ENCODE measurements at regions not wholly inside any gene's neighbourhood (a gene's known extent, or its start where the extent isn't known, plus 50 kb on each side); places are given as distances from the start of the nearest gene placed in this dataset.
"Not testable (repeated sequence)": the region's sequence is repeated elsewhere in the genome, so short reads cannot be mapped to it uniquely, and the experiment has no call there.

DNA sequence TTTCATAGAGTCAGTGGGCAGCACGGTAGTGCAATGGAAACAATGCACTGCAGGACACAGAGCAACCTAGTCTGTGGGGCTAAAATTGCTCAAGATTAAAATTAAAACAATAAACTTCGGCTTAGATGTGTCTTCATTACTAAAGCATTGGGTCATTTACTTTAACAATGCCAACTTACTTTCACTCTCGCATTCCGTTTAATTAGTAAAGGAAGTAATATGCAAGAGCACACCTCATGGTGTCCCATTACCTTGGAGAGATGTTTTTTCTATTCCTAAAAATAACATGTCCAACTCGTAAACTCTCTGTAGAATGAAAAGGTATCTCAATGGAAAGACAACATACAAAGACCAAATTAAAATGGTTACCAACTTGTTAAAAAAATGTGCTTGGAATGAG, 738.4 kb downstream of the PCDH17 start:
- DNase-seq (ENCODE audit: low read depth in 1 of 2, low spot score in 1 of 2), result no peak
- no peak for TF ChIP-seq JUND (IDR thresholded peaks at IDR 0.05; ENCODE audit: low read depth)
- in situ Hi-C loops (cut with HindIII; ENCODE audit: low pct_unique_long_range_greater_than_20kb, low sequenced_read_pairs), result no loop called here

DNA sequence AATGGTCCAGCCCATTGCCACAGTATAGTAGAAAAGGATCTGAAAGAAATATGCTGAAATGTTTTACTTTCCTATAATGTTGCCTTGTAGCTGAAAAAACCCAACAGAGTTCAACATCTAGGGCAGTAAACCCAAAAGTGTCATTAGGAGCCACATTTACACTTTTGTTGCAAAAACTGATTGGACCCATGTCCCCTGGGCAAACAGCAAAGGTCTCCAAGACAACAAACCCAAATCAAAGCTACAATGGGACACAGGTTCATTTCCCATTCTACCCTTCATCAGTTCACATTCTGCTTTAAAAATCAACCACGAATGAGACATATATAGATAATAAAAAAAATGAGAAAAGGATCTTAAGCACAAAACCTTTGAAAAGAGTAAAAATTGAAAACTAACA, 744.8 kb downstream of the PCDH17 start:
- DNase-seq (ENCODE audit: low read depth in 1 of 2, low spot score in 1 of 2), result no peak
- no peak for TF ChIP-seq JUND (IDR thresholded peaks at IDR 0.05; ENCODE audit: low read depth)
- in situ Hi-C loops (cut with HindIII; ENCODE audit: low pct_unique_long_range_greater_than_20kb, low sequenced_read_pairs), result no loop called here

DNA sequence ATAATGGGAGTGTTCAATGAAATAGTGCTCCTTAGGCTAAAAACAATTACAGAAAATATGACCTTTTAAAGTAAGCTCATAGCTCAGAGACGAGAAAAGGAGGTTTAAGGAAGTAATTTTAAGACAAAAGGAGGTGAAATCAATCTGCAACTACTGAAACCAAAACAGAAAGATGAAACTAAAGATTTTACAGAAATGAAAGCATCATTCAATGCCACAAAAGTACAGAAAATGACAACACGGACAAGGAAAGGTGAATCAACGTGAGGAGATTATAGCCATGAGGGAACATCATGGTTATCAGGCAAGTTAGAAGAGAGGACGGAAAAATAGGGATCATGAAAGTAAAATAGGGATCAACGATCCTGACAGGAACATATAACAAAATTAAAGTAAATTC, 745.2 kb downstream of the PCDH17 start:
- no peak for TF ChIP-seq JUND (IDR thresholded peaks at IDR 0.05; ENCODE audit: low read depth)
- DNase-seq (ENCODE audit: low read depth in 1 of 2, low spot score in 1 of 2), result no peak
- in situ Hi-C loops (cut with HindIII; ENCODE audit: low pct_unique_long_range_greater_than_20kb, low sequenced_read_pairs), result no loop called here

DNA sequence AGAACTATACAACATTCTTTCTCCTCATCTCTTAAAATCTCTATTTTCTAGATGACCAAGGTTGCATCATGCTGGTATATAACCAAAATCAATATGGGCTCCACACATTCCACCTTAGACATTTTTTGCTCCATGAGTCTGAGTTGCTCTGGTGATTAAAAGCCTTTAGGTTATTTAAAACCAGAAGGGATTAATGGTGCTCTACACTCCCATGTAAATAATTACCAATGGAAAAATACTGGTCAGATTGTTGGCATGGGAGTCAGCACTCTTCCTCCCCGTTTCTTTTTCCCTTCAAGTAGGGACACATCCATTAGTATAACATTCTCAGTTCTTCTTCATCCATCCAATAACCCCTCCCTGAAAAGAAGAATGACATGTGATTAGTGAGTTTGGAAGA, 747.7 kb downstream of the PCDH17 start:
- in situ Hi-C loops (cut with HindIII; ENCODE audit: low pct_unique_long_range_greater_than_20kb, low sequenced_read_pairs), result no loop called here
- TF ChIP-seq JUND (IDR thresholded peaks at IDR 0.05; ENCODE audit: low read depth), result no peak

DNA sequence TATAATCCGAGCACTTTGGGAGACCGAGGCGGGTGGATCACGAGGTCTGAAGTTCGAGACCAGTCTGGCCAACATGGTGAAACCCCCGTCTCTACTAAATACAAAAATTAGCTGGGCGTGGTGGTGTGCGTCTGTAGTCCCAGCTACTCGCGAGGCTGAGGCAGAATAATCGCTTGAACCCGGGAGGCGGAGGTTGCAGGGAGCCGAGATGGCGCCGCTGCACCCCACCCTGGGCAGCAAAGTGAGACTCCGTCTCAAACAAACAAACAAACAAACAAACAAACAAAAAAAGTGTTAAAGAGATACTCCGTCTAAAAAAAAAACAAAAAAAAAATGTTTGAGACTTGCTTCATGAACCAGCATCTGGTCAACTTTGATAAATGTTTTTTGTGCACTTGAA, 753.8 kb downstream of the PCDH17 start:
- DNase-seq (ENCODE audit: low read depth in 1 of 2, low spot score in 1 of 2); in situ Hi-C loops (cut with HindIII; ENCODE audit: low pct_unique_long_range_greater_than_20kb, low sequenced_read_pairs): not testable (repeated sequence)

More for the DNA sequence above, 747.7 kb downstream of the PCDH17 start:
- no peak for DNase-seq (ENCODE audit: low read depth in 1 of 2, low spot score in 1 of 2)

DNA sequence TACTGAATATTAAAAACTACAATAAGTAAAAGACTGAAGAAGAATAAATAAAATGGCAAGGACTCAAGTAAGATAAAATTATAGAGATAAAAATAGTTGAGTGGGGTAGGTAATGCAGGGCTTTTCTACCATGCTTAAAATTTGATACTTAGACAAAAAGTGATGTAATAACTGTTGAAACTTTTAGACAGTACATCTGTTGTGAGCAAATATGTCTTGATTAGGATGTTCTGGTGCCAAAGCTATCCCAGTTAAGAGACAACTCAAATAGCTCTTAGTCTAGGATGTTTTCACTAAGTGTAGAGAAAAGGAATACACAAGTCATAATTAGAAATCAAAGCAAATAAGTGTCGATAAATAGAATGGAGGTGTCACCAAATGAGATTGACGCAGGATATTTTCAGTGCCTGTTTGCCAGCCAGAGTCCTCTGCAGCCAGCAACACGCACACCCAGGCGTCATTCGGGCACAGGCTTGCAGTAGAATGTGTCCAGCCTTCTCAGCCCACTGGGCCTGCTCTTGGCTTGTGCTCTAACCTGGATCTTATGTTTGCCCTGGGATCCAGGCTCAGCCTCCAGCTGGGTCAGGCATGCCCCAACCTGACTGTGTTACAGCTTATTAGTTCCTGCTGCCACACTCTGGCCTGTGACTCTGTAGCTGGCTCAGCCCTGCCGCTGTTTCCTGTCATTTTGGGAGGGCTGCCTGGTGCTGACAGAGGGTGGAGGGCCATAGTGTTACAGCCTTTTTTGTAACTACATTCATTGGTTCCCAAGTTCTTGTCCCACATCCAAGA, 766.2 kb downstream of the PCDH17 start:
- in situ Hi-C loops (cut with HindIII; ENCODE audit: low pct_unique_long_range_greater_than_20kb, low sequenced_read_pairs), result no loop called here
- no peak for TF ChIP-seq JUND (IDR thresholded peaks at IDR 0.05; ENCODE audit: low read depth)
- no peak for DNase-seq (ENCODE audit: low read depth in 1 of 2, low spot score in 1 of 2)

DNA sequence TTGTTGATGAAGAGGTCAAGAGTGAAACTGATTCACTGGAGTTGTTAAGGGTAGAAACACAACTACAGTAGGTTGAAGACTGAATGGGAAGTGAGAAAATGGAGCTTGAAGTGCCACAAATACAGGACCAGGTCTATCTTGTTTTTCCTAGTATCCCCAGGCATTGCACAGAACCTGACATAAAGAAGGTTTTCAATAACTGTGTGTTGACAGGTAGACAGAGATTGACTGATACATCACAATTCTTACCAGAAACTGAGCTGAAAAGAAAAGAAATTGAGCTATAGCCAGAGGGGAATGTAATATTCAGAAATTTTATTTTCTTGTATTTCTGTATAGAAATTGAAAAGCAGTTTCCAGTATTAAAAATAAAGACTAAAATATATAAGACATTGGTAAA, 767.7 kb downstream of the PCDH17 start:
- in situ Hi-C loops (cut with HindIII; ENCODE audit: low pct_unique_long_range_greater_than_20kb, low sequenced_read_pairs), result no loop called here
- TF ChIP-seq JUND (IDR thresholded peaks at IDR 0.05; ENCODE audit: low read depth), result no peak
- DNase-seq (ENCODE audit: low read depth in 1 of 2, low spot score in 1 of 2), result no peak

DNA sequence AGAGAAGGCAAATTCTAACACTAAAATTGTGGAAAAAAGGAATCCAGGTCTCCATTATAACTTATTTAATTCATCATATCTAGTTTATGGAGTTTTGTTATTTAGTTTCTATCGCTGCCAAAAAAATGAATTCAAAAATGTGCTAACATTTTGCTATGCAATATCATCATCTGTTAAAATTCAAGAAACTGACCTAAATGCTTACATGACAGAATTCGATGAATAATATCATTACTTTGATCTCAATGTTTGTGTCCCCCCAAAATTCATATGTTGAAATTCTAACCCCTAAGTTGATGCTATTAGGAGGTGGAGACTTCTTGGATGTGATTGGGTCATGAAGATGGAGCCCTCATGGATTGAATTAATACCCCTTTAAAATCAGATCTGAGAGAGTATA, 775.0 kb downstream of the PCDH17 start:
- no peak for TF ChIP-seq JUND (IDR thresholded peaks at IDR 0.05; ENCODE audit: low read depth)
- in situ Hi-C loops (cut with HindIII; ENCODE audit: low pct_unique_long_range_greater_than_20kb, low sequenced_read_pairs), result no loop called here
- DNase-seq (ENCODE audit: low read depth in 1 of 2, low spot score in 1 of 2), result no peak

DNA sequence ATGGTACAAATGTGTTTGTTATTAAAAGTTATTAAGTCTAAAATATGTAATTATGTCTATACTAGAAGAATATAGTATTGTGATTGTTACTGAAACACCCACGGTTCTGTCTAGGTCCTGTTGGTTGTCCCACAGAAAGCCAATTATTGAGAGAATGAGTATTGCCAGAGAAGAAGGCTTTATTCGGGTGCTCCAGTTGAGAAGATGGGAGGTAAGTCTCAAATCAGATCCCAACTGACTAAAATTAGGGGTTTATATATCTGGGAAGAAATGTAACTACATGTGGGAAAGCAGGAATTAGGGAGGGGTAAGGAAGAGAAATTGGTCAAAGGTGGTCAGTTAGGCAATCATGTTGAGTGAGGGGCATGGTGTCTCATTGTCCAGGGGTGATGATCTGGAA, 798.4 kb downstream of the PCDH17 start:
- TF ChIP-seq JUND (IDR thresholded peaks at IDR 0.05; ENCODE audit: low read depth), result no peak
- no peak for DNase-seq (ENCODE audit: low read depth in 1 of 2, low spot score in 1 of 2)
- in situ Hi-C loops (cut with HindIII; ENCODE audit: low pct_unique_long_range_greater_than_20kb, low sequenced_read_pairs), result no loop called here

DNA sequence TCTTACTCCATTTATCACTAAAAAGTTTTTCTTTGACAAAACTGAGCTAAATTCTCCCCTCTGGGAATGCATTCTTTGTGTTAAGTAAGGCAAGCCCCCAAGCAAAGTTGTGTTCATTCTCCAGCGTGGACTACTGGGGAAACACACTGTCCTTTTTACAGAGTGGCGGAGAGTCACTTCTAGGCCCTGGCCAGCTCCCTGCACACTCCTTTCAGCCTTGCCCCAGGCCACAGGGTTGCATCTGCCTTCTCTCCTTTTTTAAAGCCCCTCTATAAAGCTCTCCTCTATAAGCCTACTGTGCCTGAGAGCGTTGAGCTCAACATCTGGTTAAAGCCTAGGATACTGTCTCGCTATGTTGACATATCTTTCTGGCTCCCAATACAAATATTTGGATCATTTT, 803.4 kb downstream of the PCDH17 start:
- in situ Hi-C loops (cut with HindIII; ENCODE audit: low pct_unique_long_range_greater_than_20kb, low sequenced_read_pairs), result no loop called here
- TF ChIP-seq JUND (IDR thresholded peaks at IDR 0.05; ENCODE audit: low read depth), result no peak
- no peak for DNase-seq (ENCODE audit: low read depth in 1 of 2, low spot score in 1 of 2)

DNA sequence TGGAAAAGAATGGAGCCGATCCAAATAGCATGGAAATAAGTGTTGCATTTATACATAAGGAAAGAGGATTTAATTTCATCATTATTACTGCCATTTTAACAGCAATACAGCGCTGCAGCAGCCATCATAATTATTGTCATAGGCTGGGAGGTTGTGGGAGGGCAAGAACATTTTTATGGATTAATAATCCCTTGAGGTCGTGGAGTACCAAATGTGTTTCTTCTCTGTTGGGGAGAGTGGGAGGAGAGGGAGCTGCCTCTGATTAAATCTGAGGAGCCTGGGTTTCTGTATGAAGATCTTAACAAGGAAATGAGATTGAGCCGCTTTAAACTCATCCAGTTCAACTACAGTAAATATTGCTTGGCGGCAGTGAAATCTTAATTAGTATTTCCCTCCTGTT, 805.9 kb downstream of the PCDH17 start:
- no peak for TF ChIP-seq JUND (IDR thresholded peaks at IDR 0.05; ENCODE audit: low read depth)
- in situ Hi-C loops (cut with HindIII; ENCODE audit: low pct_unique_long_range_greater_than_20kb, low sequenced_read_pairs), result no loop called here

DNA sequence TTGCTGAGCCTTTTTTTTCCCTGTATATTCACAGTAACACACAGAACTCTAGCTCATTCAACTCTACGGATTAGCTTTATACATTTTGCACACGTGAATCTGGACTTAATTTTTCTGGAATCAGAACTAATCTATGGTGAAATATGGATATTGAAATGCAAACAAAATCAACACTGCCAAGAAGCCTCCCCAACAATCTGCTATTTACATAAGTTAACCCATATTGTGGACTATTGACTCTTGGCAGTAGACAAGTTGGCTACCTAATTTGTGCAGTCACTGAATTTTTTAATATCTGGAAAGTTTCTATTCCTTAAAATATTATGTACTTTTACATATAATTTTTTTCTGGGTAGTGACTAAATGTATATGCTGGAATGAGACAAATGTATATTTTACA, 815.4 kb downstream of the PCDH17 start:
- TF ChIP-seq JUND (IDR thresholded peaks at IDR 0.05; ENCODE audit: low read depth), result no peak
- no peak for DNase-seq (ENCODE audit: low read depth in 1 of 2, low spot score in 1 of 2)
- in situ Hi-C loops (cut with HindIII; ENCODE audit: low pct_unique_long_range_greater_than_20kb, low sequenced_read_pairs), result no loop called here

More for the DNA sequence above, 805.9 kb downstream of the PCDH17 start:
- DNase-seq (ENCODE audit: low read depth in 1 of 2, low spot score in 1 of 2), result no peak

DNA sequence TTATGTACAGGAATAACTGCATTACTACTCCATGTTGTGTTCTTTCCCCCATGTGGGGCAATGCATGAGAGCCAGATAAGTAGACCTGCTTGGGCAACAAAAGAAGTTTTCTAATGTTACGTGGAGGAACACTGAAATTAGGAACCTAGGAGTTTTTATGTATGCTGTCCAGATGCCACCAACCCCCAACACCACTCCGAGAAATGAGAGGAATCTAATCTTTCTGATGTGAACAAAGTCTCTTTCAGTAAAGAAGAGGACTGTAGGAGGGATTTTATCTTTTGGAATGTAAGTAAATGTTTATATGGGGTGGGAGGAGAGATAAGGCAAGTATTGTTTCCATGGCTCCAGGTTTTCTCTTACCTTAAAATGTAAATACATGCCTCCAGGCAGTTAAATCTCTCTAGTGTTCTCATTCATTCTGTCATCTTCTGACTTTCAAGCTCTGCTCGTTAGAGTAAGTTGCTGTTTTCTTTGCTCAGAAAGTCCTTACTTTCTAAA, 820.6 kb downstream of the PCDH17 start:
- no peak for TF ChIP-seq JUND (IDR thresholded peaks at IDR 0.05; ENCODE audit: low read depth)
- peak in 1 of 2 experiments; percentile 3 for DNase-seq (ENCODE audit: low read depth in 1 of 2, low spot score in 1 of 2)
- in situ Hi-C loops (cut with HindIII; ENCODE audit: low pct_unique_long_range_greater_than_20kb, low sequenced_read_pairs), result no loop called here

DNA sequence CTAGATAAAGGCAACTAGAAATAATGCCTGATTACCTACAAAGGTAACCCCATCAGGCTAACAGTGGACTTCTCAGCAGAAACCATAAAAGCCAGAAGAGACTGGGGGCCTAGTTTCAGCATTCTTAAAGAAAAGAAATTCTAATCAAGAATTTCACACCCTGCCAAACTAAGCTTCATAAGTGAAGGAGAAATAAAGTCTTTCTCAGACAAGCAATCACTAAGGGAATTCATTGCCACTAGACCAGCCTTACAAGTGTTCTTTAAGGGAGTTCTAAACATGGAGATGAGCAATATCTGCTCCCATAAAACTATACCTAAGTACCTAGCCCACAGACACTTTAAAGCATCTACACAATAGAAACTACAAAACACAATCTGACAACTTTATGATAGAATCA, 823.5 kb downstream of the PCDH17 start:
- TF ChIP-seq JUND (IDR thresholded peaks at IDR 0.05; ENCODE audit: low read depth), result no peak
- DNase-seq (ENCODE audit: low read depth in 1 of 2, low spot score in 1 of 2), result no peak
- in situ Hi-C loops (cut with HindIII; ENCODE audit: low pct_unique_long_range_greater_than_20kb, low sequenced_read_pairs), result no loop called here

Data from T47D (cell line).